GM10266 (cell line): ENCODE measurements at regions not wholly inside any gene's neighbourhood (a gene's known extent, or its start where the extent isn't known, plus 50 kb on each side); places are given as distances from the start of the nearest gene placed in this dataset.

Experiments used
- DNase-seq: peaks from one replicate; pipeline ENCODE4 v3.0.0; 2012; ENCODE audit errors: extremely low spot score
- TF ChIP-seq, protein P1 (sequence below): IDR thresholded peaks from 2 replicates; pipeline ENCODE4 v1.5.1; 2012; ENCODE audit warnings: mild to moderate bottlenecking, low read depth; ENCODE audit not compliant: control insufficient read depth, insufficient read depth; ENCODE audit errors: missing control alignments

DNA sequence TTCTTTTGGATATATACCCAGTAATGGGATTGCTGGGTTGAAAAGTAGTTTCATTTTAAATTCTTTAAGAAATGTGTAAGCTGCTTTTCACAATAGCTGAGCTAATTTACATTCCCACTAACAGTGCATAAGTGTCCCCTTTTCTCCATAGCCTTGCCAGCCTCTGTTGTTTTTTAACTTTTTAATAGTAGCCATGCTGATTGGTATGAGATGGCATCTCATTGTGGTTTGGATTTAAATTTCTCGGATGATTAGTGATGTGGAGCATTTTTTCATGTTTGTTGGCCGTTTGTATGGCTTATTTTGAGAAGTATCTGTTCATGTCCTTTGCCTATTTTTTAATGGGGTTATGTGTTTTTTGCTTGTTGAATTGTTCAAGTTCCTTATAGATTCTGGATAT lies 444.3 kb upstream of the ATP11B start:
- TF ChIP-seq, protein P1, sequence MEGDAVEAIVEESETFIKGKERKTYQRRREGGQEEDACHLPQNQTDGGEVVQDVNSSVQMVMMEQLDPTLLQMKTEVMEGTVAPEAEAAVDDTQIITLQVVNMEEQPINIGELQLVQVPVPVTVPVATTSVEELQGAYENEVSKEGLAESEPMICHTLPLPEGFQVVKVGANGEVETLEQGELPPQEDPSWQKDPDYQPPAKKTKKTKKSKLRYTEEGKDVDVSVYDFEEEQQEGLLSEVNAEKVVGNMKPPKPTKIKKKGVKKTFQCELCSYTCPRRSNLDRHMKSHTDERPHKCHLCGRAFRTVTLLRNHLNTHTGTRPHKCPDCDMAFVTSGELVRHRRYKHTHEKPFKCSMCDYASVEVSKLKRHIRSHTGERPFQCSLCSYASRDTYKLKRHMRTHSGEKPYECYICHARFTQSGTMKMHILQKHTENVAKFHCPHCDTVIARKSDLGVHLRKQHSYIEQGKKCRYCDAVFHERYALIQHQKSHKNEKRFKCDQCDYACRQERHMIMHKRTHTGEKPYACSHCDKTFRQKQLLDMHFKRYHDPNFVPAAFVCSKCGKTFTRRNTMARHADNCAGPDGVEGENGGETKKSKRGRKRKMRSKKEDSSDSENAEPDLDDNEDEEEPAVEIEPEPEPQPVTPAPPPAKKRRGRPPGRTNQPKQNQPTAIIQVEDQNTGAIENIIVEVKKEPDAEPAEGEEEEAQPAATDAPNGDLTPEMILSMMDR = no peak

DNA sequence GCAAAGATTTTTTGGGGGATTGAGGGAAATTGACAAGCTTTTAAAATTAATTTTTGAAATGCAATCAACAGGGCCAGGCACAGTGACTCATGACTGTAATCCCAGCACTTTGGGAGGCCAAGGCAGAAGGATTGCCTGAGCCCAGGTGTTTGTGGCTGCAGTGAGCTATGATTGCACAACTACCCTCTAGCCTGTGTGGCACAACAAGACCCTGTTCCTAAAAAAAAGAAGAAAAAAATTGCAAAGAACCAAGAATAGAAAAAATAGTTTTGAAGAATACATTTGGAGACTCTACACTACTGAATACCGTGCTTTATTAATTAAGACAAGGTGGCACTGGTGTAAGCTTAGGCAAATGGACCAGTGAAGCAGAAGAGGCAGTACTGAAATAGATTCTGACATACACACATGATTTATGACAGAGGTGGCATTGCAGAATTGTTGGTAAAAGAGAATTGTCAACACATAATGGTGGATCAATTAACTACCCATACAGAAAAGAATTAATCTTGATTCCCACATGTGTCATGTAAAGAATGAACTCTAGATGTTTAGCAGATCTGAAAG lies 443.3 kb upstream of the ATP11B start:
- no peak for DNase-seq
- TF ChIP-seq, protein P1 = no peak

More for the DNA sequence above, 444.3 kb upstream of the ATP11B start:
- DNase-seq = no peak

DNA sequence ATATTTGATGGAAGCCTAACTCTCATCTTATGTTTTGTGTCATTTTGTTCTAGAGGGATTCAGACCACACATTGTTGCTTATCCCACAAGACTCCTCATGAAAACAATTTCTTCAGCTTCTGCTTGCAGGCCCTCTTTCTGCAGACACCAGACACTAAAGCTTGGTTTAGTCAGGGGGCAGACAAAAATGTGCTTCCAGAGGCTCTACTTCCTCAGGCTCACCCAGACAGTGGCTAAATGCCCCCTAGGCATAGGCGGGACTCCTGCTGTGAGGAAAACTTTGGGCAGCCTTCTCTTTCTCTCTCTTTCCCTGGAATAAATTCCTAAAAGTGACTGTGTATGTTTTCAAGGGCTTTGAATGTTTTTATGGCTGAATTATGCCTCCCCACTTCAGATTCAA lies 435.4 kb upstream of the ATP11B start:
- TF ChIP-seq, protein P1 = no peak
- no peak for DNase-seq

DNA sequence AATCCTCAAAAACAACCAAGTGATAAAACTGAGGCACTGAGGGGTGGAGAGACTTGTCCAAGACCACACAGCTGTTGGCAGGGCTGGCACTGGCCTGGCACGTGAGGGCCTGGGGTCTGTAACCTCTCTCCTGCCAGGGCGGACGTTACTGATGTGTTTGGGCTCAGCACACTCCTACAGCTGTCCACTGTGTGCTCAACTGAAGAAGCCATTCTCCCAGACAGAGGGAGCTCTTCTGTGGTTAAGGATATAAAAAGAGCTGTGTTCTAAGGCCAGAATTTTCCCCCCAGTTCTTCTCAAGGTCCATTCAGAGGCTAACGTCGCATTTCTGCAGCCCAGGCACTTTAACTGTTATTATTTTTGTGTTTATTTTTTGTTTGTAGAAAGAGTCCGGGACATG lies 429.0 kb upstream of the ATP11B start:
- no peak for DNase-seq
- TF ChIP-seq, protein P1 = no peak

DNA sequence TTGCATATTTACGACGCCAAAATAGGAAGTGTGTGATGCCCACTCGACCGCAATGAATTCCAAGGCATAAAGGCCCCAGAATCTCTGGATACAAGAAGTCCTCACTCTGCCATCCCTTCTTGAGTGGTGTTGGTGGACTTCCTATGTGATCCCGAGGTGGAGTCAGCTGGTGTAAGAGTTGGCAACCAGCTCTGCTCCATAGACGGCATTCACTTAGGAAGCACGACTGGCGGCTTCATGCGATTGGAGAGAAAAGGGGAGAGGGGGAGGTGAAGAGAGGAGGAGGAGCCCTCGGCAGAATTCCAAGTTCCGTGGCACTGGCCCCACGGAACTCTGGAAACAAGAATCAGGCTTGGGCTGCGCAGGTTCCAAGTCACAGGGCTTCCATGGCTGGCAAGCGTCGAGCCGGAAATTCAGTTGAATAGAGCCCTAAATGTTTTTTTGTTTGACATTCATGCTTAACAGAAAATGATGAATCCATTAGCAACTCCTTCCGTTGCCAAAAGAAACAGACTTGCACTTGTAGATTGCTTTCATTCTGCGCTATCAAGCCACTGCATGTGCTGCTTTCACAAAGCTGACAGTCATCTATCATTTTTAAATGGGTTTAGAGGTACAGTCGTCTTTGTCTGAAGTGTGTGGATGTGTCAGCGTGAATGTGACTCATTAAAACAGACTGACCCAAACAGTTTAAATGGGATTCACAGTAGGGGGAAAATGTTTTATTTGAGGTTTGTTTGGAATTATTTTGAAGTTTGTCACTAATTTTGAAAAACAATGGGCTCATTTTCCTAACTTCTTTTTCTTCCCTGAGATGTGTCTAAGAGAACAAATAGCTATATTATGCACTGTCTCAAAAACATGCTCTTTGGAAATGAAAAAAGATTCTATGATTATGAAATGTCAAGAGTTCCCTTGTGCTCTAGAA lies 428.3 kb upstream of the ATP11B start:
- TF ChIP-seq, protein P1 = no peak
- DNase-seq = no peak

DNA sequence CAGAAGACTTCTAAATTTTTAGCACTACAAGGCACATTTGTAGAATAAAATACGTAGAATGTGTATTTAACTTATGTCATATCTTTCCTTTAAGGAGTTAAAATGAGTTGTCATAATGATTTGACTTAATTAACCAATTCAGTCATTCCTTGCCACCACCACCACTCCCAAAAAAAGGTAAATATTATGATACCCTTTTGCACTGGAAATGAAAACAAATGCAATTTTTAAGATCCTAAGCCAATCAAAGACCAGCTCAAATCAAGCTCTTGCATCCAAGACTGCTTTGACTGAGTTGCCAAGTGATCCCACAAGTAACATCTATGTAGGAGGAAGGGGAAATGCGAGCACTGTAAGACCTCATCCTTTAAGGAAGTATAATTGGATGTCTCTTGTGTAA lies 426.6 kb upstream of the ATP11B start:
- DNase-seq = no peak
- TF ChIP-seq, protein P1 = no peak

DNA sequence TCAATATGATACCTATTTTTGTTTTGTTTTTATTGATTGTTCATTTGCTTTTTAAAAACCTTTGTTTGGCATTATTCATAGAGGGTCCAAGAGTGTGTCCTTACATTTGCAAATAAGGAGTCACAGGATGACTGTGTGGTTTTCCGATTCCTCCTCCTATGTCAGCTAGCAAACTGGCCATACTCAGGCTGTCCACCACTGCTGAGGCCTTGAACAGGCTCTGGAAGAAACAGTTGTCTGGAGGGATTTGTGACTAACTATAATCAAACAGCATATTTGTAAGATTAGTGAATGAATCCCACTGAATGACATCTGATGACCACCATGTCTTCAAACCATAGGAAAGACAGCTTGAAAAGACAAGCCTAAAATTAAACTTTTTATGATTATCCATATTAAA lies 423.4 kb upstream of the ATP11B start:
- no peak for DNase-seq
- TF ChIP-seq, protein P1 = no peak
